ENCODE measurements at regions not wholly inside any gene's neighbourhood (a gene's known extent, or its start where the extent isn't known, plus 50 kb on each side); places are given as distances from the start of the nearest gene placed in this dataset.

GRCh38 chr6:80771941-80772340 lies 665.5 kb downstream of the BCKDHB start:
- TF ChIP-seq CTCF (IDR thresholded peaks at IDR 0.05) (no peak), POLR2AphosphoS5 (IDR thresholded peaks at IDR 0.05; ENCODE audit: insufficient read depth in 1 of 2, low read depth in 1 of 2) (no peak)
